ENCODE measurements at regions not wholly inside any gene's neighbourhood (a gene's known extent, or its start where the extent isn't known, plus 50 kb on each side); places are given as distances from the start of the nearest gene placed in this dataset.

DNA sequence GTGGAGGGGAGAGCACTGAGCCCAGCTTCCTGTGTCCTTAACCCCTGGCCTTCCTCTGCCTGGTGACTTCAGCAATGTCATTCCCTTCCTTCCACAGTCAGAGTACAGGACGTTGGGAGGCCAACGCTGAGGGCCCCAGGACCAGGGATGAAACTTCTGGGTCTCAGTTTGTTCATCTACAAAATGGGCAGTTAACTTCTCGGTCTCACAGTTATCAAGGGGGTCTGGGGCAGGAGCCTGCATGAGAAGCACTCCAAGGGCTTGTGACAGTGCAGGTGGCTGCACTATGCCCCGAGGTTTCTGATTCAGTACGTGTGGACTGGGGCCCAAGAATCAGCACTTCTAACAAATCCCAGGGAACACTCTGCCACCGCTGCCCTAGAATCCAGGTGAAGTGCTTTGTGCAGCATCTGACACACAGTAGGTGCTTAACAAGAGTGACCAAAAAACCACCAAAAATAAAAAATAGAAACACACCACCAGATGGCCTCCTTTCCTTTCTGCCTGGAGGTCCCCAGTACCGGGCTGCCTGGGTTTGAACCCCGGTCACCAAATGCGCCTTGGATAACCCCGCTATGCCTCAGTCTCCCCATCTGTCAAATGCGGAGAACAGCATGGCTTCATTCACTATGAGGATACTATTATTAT lies 80.4 kb downstream of the RFLNA start:
- Histone ChIP-seq H3F3A (ENCODE audit: low read length, unreplicated experiment) (peaks cover 9% of the 10 kb centered on the region), H3K27me3 (ENCODE audit: low read length) (no peaks in the 10 kb centered on the region), H3K27ac (ENCODE audit: low read length) (no peak overlapping the region), H3K9me3 (ENCODE audit: low read length) (no peaks in the 10 kb centered on the region), H4K20me1 (ENCODE audit: low read length) (peaks cover 23% of the 10 kb centered on the region; the same call in 1 of the 2 replicates), H3K4me1 (ENCODE audit: insufficient read depth, low read length) (peaks cover 28% of the 10 kb centered on the region), H3K9me2 (replicated peaks; ENCODE audit: low read length) (no peaks in the 10 kb centered on the region), H3K79me2 (ENCODE audit: low read length) (peaks cover 88% of the 10 kb centered on the region), H3K4me2 (ENCODE audit: low read length) (no peak overlapping the region), H3K9ac (ENCODE audit: low read length) (no peak overlapping the region), H3K4me3 (ENCODE audit: low read length) (no peak overlapping the region), H3K36me3 (ENCODE audit: low read depth, low read length) (peaks cover 78% of the 10 kb centered on the region), H2AFZ (ENCODE audit: low read length) (no peak overlapping the region)
- intact Hi-C loops (cut with micrococcal nuclease): no loop called here
- no TSS peak for BruUV-seq (replicated peaks)
- POLR2A ChIA-PET (ENCODE audit: unreplicated experiment): no interaction called here
- TF ChIP-seq EZH2 (IDR thresholded peaks at IDR 0.05; ENCODE audit: low read length, unreplicated experiment): no peak
- peak; percentile 46 for TF ChIP-seq CTCF (conservative IDR thresholded peaks at IDR 0.05; ENCODE audit: low read depth, low read length)
- no peak for ATAC-seq
- CTCF ChIA-PET: no interaction called here
- DNase-seq: no peak

GRCh38 chr12:124374567-124374966 lies 79.7 kb downstream of the RFLNA start:
- DNase-seq: no peak
- peaks cover 28% of the 10 kb centered on the region for H4K20me1 ChIP-seq (ENCODE audit: low read length)

More at GRCh38 chr12:124374567-124374966, 79.7 kb downstream of the RFLNA start:
- Histone ChIP-seq H3K4me1 (ENCODE audit: insufficient read depth, low read length) (peaks cover 28% of the 10 kb centered on the region), H3K9me2 (replicated peaks; ENCODE audit: low read length) (no peaks in the 10 kb centered on the region), H3K9me3 (ENCODE audit: low read length) (no peaks in the 10 kb centered on the region), H3K27me3 (ENCODE audit: low read length) (no peaks in the 10 kb centered on the region), H3K4me3 (ENCODE audit: low read length) (no peak overlapping the region), H3K27ac (ENCODE audit: low read length) (no peak overlapping the region), H3K9ac (ENCODE audit: low read length) (no peak overlapping the region), H2AFZ (ENCODE audit: low read length) (no peak overlapping the region), H3K79me2 (ENCODE audit: low read length) (peaks cover 91% of the 10 kb centered on the region), H3K4me2 (ENCODE audit: low read length) (no peak overlapping the region), H3K36me3 (ENCODE audit: low read depth, low read length) (peaks cover 81% of the 10 kb centered on the region), H3F3A (ENCODE audit: low read length, unreplicated experiment) (peaks cover 7% of the 10 kb centered on the region)
- ChIA-PET CTCF (no interaction called here), POLR2A (ENCODE audit: unreplicated experiment) (no interaction called here)
- BruUV-seq (replicated peaks): no TSS peak
- ATAC-seq: no peak
- TF ChIP-seq EZH2 (IDR thresholded peaks at IDR 0.05; ENCODE audit: low read length, unreplicated experiment) (no peak), EZH2phosphoT487 (IDR thresholded peaks at IDR 0.05; ENCODE audit: borderline replicate concordance, low read length) (no peak), CTCF (conservative IDR thresholded peaks at IDR 0.05; ENCODE audit: low read depth, low read length) (no peak)
- intact Hi-C loops (cut with micrococcal nuclease): no loop called here

All from PC-3 (cell line).